ENCODE measurements at regions not wholly inside any gene's neighbourhood (a gene's known extent, or its start where the extent isn't known, plus 50 kb on each side); places are given as distances from the start of the nearest gene placed in this dataset.

DNA sequence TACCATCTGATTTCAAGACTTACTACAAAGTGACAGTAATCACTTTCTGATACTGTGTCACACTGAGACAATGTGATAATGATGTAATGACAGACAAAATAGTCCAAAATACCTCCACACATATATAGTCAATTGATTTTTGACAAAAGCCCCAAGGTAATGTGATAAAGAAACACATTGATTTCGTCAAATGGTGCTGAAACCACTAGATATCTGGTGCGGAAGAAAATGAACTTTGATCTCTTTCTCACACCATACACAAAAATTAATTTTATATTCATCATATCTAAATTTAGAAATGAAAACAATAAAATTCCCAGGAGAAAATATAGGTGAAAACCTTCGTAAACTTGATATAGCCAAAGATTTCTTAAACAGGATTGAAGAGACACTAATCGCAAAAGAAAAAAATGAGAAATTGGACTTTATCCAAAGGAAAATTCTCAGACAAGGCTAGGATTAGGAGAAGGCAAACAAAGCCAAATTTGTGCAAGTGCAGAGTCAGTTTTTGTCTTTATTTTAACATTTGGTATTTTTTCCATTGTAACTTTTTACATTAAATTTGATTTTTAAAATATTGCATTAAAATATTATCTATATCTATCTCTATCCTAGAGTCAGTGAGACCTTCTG lies 739.9 kb downstream of the DIAPH3 start:
- TF ChIP-seq, protein P1, sequence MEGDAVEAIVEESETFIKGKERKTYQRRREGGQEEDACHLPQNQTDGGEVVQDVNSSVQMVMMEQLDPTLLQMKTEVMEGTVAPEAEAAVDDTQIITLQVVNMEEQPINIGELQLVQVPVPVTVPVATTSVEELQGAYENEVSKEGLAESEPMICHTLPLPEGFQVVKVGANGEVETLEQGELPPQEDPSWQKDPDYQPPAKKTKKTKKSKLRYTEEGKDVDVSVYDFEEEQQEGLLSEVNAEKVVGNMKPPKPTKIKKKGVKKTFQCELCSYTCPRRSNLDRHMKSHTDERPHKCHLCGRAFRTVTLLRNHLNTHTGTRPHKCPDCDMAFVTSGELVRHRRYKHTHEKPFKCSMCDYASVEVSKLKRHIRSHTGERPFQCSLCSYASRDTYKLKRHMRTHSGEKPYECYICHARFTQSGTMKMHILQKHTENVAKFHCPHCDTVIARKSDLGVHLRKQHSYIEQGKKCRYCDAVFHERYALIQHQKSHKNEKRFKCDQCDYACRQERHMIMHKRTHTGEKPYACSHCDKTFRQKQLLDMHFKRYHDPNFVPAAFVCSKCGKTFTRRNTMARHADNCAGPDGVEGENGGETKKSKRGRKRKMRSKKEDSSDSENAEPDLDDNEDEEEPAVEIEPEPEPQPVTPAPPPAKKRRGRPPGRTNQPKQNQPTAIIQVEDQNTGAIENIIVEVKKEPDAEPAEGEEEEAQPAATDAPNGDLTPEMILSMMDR (conservative IDR thresholded peaks at IDR 0.05; ENCODE audit: low read depth in 2 of 2): no peak
- TF ChIP-seq EZH2 (IDR thresholded peaks at IDR 0.05; ENCODE audit: low read depth, unreplicated experiment): no peak
- no peak for TF ChIP-seq POLR2AphosphoS5 (IDR thresholded peaks at IDR 0.05; ENCODE audit: low read depth)
- no peak for TF ChIP-seq JUNB (IDR thresholded peaks at IDR 0.05; ENCODE audit: unreplicated experiment)
- TF ChIP-seq, protein P2, sequence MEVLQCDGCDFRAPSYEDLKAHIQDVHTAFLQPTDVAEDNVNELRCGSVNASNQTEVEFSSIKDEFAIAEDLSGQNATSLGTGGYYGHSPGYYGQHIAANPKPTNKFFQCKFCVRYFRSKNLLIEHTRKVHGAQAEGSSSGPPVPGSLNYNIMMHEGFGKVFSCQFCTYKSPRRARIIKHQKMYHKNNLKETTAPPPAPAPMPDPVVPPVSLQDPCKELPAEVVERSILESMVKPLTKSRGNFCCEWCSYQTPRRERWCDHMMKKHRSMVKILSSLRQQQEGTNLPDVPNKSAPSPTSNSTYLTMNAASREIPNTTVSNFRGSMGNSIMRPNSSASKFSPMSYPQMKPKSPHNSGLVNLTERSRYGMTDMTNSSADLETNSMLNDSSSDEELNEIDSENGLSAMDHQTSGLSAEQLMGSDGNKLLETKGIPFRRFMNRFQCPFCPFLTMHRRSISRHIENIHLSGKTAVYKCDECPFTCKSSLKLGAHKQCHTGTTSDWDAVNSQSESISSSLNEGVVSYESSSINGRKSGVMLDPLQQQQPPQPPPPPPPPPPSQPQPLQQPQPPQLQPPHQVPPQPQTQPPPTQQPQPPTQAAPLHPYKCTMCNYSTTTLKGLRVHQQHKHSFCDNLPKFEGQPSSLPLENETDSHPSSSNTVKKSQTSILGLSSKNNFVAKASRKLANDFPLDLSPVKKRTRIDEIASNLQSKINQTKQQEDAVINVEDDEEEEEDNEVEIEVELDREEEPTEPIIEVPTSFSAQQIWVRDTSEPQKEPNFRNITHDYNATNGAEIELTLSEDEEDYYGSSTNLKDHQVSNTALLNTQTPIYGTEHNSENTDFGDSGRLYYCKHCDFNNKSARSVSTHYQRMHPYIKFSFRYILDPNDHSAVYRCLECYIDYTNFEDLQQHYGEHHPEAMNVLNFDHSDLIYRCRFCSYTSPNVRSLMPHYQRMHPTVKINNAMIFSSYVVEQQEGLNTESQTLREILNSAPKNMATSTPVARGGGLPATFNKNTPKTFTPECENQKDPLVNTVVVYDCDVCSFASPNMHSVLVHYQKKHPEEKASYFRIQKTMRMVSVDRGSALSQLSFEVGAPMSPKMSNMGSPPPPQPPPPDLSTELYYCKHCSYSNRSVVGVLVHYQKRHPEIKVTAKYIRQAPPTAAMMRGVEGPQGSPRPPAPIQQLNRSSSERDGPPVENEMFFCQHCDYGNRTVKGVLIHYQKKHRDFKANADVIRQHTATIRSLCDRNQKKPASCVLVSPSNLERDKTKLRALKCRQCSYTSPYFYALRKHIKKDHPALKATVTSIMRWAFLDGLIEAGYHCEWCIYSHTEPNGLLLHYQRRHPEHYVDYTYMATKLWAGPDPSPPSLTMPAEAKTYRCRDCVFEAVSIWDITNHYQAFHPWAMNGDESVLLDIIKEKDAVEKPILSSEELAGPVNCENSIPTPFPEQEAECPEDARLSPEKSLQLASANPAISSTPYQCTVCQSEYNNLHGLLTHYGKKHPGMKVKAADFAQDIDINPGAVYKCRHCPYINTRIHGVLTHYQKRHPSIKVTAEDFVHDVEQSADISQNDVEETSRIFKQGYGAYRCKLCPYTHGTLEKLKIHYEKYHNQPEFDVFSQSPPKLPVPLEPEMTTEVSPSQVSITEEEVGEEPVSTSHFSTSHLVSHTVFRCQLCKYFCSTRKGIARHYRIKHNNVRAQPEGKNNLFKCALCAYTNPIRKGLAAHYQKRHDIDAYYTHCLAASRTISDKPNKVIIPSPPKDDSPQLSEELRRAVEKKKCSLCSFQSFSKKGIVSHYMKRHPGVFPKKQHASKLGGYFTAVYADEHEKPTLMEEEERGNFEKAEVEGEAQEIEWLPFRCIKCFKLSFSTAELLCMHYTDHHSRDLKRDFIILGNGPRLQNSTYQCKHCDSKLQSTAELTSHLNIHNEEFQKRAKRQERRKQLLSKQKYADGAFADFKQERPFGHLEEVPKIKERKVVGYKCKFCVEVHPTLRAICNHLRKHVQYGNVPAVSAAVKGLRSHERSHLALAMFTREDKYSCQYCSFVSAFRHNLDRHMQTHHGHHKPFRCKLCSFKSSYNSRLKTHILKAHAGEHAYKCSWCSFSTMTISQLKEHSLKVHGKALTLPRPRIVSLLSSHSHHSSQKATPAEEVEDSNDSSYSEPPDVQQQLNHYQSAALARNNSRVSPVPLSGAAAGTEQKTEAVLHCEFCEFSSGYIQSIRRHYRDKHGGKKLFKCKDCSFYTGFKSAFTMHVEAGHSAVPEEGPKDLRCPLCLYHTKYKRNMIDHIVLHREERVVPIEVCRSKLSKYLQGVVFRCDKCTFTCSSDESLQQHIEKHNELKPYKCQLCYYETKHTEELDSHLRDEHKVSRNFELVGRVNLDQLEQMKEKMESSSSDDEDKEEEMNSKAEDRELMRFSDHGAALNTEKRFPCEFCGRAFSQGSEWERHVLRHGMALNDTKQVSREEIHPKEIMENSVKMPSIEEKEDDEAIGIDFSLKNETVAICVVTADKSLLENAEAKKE (CRISPR knock-in tag; IDR thresholded peaks at IDR 0.05): no peak
- TF ChIP-seq, protein P3, sequence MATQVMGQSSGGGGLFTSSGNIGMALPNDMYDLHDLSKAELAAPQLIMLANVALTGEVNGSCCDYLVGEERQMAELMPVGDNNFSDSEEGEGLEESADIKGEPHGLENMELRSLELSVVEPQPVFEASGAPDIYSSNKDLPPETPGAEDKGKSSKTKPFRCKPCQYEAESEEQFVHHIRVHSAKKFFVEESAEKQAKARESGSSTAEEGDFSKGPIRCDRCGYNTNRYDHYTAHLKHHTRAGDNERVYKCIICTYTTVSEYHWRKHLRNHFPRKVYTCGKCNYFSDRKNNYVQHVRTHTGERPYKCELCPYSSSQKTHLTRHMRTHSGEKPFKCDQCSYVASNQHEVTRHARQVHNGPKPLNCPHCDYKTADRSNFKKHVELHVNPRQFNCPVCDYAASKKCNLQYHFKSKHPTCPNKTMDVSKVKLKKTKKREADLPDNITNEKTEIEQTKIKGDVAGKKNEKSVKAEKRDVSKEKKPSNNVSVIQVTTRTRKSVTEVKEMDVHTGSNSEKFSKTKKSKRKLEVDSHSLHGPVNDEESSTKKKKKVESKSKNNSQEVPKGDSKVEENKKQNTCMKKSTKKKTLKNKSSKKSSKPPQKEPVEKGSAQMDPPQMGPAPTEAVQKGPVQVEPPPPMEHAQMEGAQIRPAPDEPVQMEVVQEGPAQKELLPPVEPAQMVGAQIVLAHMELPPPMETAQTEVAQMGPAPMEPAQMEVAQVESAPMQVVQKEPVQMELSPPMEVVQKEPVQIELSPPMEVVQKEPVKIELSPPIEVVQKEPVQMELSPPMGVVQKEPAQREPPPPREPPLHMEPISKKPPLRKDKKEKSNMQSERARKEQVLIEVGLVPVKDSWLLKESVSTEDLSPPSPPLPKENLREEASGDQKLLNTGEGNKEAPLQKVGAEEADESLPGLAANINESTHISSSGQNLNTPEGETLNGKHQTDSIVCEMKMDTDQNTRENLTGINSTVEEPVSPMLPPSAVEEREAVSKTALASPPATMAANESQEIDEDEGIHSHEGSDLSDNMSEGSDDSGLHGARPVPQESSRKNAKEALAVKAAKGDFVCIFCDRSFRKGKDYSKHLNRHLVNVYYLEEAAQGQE (IDR thresholded peaks at IDR 0.05; ENCODE audit: unreplicated experiment): no peak
- no peak for TF ChIP-seq EZH2phosphoT487 (IDR thresholded peaks at IDR 0.05; ENCODE audit: unreplicated experiment)

Data from GM23338 (cell line).